Activated CD8-positive, alpha-beta memory T cell treated with anti-CD3 and anti-CD28 coated beads, Interleukin-2, amount 10 ng/mL, durations not matched to agents 7 days and 5 days (primary cell): ENCODE measurements at regions not wholly inside any gene's neighbourhood (a gene's known extent, or its start where the extent isn't known, plus 50 kb on each side); places are given as distances from the start of the nearest gene placed in this dataset.

ENCODE experiments used
- ATAC-seq: fragments of 150-1000 bp; cut with Tn5 transposase; one replicate; pipeline ENCODE4 v1.10.0; 2021; ENCODE audit warnings: moderate library complexity
- CTCF ChIA-PET: fragments of 350-600 bp; sonication (Branson Sonifier 250); formaldehyde crosslinking; loops from one replicate; lab custom pipeline; 2021; ENCODE audit warnings: antibody characterized with exemption; lab: Charles Lee
- DNase-seq: peaks from one replicate; pipeline ENCODE4 v3.0.0-alpha.2; 2020
- H3K27ac Mint-ChIP-seq: one replicate; pipeline ENCODE4 v1.8.0; 2021; ENCODE audit warnings: mild to moderate bottlenecking, mixed read lengths
- H3K27me3 Mint-ChIP-seq: one replicate; pipeline ENCODE4 v1.8.0; 2021; ENCODE audit warnings: mixed read lengths
- H3K36me3 Mint-ChIP-seq: one replicate; pipeline ENCODE4 v1.8.0; 2021; ENCODE audit warnings: mild to moderate bottlenecking, mixed read lengths
- H3K4me1 Mint-ChIP-seq: one replicate; pipeline ENCODE4 v1.8.0; 2021; ENCODE audit warnings: mixed read lengths
- H3K4me3 Mint-ChIP-seq: one replicate; pipeline ENCODE4 v1.8.0; 2021; ENCODE audit warnings: mild to moderate bottlenecking, moderate library complexity, mixed read lengths
- H3K9me3 Mint-ChIP-seq: one replicate; pipeline ENCODE4 v1.8.0; 2022; ENCODE audit warnings: low read depth, mixed read lengths

- ATAC-seq (no peak), DNase-seq (no peak)
- CTCF ChIA-PET: no interaction called here
- no peaks in the 10 kb centered on the region for H3K36me3 Mint-ChIP-seq
- H3K9me3 Mint-ChIP-seq: no peaks in the 10 kb centered on the region
- H3K27me3 Mint-ChIP-seq: no peaks in the 10 kb centered on the region
- no peak overlapping the region for H3K4me3 Mint-ChIP-seq
- no peaks in the 10 kb centered on the region for H3K4me1 Mint-ChIP-seq
- no peak overlapping the region for H3K27ac Mint-ChIP-seq
Observed at GRCh38 chr22:49148895-49149418, 678.7 kb downstream of the BRD1 start.

- H3K9me3 Mint-ChIP-seq: no peaks in the 10 kb centered on the region
- H3K4me1 Mint-ChIP-seq: no peaks in the 10 kb centered on the region
- H3K27me3 Mint-ChIP-seq: no peaks in the 10 kb centered on the region
- CTCF ChIA-PET: no interaction called here
- DNase-seq: no peak
- H3K27ac Mint-ChIP-seq: no peak overlapping the region
- no peak for ATAC-seq
- no peaks in the 10 kb centered on the region for H3K36me3 Mint-ChIP-seq
- H3K4me3 Mint-ChIP-seq: no peak overlapping the region
Observed at GRCh38 chr22:49147617-49148175, 680.0 kb downstream of the BRD1 start.

- no peaks in the 10 kb centered on the region for H3K36me3 Mint-ChIP-seq
- H3K27ac Mint-ChIP-seq: no peak overlapping the region
- DNase-seq (no peak), ATAC-seq (no peak)
- H3K4me1 Mint-ChIP-seq: no peaks in the 10 kb centered on the region
- H3K4me3 Mint-ChIP-seq: no peak overlapping the region
- no peaks in the 10 kb centered on the region for H3K27me3 Mint-ChIP-seq
- no peaks in the 10 kb centered on the region for H3K9me3 Mint-ChIP-seq
- CTCF ChIA-PET: no interaction called here
Observed at GRCh38 chr22:49147171-49147570, 680.5 kb downstream of the BRD1 start.

DNA sequence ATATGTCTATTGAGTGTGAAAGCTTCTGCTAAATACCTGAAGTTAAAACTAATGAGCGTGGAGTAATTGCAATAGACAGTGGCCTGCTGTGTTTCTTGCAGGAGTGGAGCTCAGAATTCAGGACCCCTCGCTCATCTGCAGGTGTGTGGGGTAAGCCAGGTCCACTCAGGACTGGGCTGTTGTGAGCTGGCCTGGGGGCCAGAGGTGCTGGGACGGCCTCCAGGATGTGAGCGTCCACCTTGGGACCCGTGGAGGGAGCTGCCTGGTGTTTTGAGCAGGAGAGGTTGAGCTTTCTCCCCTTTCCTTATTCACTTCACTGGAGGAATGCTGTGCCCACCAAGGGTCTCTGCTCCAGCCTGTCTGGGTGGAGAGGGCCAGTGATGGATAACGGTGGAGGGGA lies 681.2 kb downstream of the BRD1 start:
- H3K9me3 Mint-ChIP-seq: no peaks in the 10 kb centered on the region
- H3K27me3 Mint-ChIP-seq: no peaks in the 10 kb centered on the region
- ATAC-seq (no peak), DNase-seq (no peak)
- CTCF ChIA-PET: no interaction called here
- H3K36me3 Mint-ChIP-seq: no peaks in the 10 kb centered on the region
- no peak overlapping the region for H3K4me3 Mint-ChIP-seq
- no peaks in the 10 kb centered on the region for H3K4me1 Mint-ChIP-seq
- no peak overlapping the region for H3K27ac Mint-ChIP-seq

GRCh38 chr22:49143812-49144211 lies 683.9 kb downstream of the BRD1 start:
- Mint-ChIP-seq H3K4me1 (no peaks in the 10 kb centered on the region), H3K4me3 (no peak overlapping the region), H3K27ac (no peak overlapping the region), H3K36me3 (no peaks in the 10 kb centered on the region), H3K9me3 (no peaks in the 10 kb centered on the region), H3K27me3 (no peaks in the 10 kb centered on the region)
- CTCF ChIA-PET: interaction anchor here (1.0 kb wide), 1 partner anchor 162 kb away, joined by 3 read pairs; no protein-coding TSS in a partner anchor
- ATAC-seq (no peak), DNase-seq (no peak)

DNA sequence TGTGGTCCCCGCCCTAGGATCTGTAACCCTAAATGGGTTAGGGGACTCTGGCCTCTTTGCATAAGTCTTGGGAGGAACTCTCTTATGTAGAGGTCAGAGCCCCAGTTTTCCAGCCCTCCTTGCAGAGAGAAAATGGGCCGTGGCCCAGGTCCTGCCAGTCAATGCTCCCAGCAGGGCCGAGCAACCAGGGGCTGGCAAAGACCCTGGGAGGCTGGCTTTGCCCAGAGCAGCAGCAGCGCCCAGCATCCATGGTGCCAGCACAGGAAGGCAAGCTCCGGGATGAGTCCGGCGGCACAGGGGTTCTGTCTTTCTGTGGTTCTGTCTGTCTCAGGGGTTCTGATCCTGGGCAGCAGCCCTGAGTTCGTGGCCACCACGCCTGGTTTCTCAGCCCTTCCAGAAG lies 684.8 kb downstream of the BRD1 start:
- CTCF ChIA-PET: no interaction called here
- no peak overlapping the region for H3K4me3 Mint-ChIP-seq
- H3K4me1 Mint-ChIP-seq: no peaks in the 10 kb centered on the region
- no peaks in the 10 kb centered on the region for H3K27me3 Mint-ChIP-seq
- ATAC-seq (no peak), DNase-seq (no peak)
- H3K27ac Mint-ChIP-seq: no peak overlapping the region
- H3K36me3 Mint-ChIP-seq: no peaks in the 10 kb centered on the region
- H3K9me3 Mint-ChIP-seq: no peaks in the 10 kb centered on the region

DNA sequence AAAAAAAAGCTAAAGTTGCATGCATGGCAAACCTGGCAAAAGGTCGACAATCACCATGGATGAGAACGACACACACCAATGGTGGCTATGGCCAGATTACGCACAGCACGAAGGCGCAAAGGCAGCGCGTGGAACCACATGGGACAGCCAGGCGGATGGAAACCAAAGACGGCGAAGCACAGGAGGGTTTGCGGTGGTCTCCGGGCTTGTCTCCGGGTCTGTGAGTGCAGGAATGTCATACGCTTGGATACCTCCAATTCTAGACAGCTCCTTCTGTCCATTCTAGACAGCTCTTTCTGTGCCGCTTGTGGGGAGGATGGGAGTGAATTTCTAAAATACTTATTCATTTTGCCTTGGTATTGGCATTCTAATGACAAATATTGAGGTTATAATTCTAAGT lies 685.4 kb downstream of the BRD1 start:
- DNase-seq (no peak), ATAC-seq (no peak)
- Mint-ChIP-seq H3K4me3 (no peak overlapping the region), H3K9me3 (no peaks in the 10 kb centered on the region), H3K4me1 (no peaks in the 10 kb centered on the region), H3K27ac (no peak overlapping the region), H3K27me3 (no peaks in the 10 kb centered on the region), H3K36me3 (no peaks in the 10 kb centered on the region)
- CTCF ChIA-PET: no interaction called here

- Mint-ChIP-seq H3K4me3 (no peak overlapping the region), H3K9me3 (no peaks in the 10 kb centered on the region), H3K4me1 (no peaks in the 10 kb centered on the region), H3K27me3 (no peaks in the 10 kb centered on the region), H3K27ac (no peak overlapping the region), H3K36me3 (no peaks in the 10 kb centered on the region)
- CTCF ChIA-PET: no interaction called here
- no peak for ATAC-seq
- DNase-seq: no peak
Observed at GRCh38 chr22:49141761-49142160, 685.9 kb downstream of the BRD1 start.

- ATAC-seq (no peak), DNase-seq (no peak)
- no peak overlapping the region for H3K27ac Mint-ChIP-seq
- no peaks in the 10 kb centered on the region for H3K9me3 Mint-ChIP-seq
- H3K36me3 Mint-ChIP-seq: no peaks in the 10 kb centered on the region
- CTCF ChIA-PET: no interaction called here
- H3K4me3 Mint-ChIP-seq: no peak overlapping the region
- H3K4me1 Mint-ChIP-seq: no peaks in the 10 kb centered on the region
- no peaks in the 10 kb centered on the region for H3K27me3 Mint-ChIP-seq
Observed at GRCh38 chr22:49140911-49141665, 686.6 kb downstream of the BRD1 start.

DNA sequence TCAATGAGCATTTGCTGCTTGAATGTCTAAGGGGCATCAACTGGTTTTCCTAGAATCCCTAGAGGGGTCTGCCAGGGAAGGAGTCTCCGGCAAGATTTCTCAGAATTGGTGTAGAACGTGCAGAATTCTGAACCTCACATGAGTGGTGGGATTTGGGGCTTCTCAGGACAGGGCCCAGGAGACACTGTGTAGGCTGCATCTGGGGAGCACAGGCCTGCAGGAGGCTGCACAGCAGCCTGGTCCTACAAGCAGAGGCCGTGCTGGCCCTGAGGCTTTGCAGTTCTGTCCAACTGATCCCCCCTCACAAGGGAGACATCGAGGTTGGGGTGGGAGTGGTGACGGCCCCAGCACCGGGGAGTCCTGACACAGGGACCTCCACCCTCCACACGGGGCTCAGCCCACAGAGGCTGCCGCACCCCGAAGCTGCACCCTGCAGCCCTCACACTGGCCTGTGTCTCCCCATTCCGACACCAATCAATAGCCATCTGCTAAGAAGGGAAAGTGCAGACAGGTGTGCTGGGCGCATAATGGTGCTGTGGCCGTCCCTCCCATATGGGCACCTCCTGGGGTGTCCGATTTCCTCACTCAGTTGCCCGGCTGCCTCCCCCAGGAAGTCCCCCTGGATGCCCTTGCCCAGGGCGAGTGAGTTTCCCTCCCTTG lies 688.1 kb downstream of the BRD1 start:
- Mint-ChIP-seq H3K4me3 (no peak overlapping the region), H3K4me1 (no peaks in the 10 kb centered on the region), H3K9me3 (no peaks in the 10 kb centered on the region), H3K27me3 (no peaks in the 10 kb centered on the region), H3K36me3 (no peaks in the 10 kb centered on the region), H3K27ac (no peak overlapping the region)
- DNase-seq: no peak
- ATAC-seq: no peak
- CTCF ChIA-PET: no interaction called here

DNA sequence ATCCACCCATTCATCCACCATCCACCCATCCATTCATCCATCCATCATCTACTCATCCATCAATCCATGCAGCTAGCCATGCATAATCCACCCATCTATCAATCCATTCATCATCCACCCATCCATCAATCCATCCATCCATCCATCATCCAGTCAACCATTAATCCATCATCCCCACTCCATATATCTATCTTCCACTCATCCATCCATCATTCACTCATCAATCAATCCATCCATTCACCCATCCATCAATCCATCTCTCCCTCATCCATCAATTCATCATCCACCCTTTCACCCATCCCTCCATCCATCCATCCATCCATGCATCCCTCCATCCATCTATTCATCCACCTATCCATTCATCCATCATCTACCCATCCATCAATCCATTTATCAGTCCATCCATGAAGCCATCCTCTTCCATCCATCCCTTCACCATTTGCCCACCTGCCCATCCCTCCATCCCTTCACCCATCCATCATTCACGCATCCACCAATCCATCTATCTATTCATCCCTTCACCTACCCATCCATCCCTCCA lies 689.4 kb downstream of the BRD1 start:
- no peaks in the 10 kb centered on the region for H3K36me3 Mint-ChIP-seq
- ATAC-seq (no peak), DNase-seq (no peak)
- H3K27ac Mint-ChIP-seq: no peak overlapping the region
- H3K4me3 Mint-ChIP-seq: no peak overlapping the region
- no peaks in the 10 kb centered on the region for H3K4me1 Mint-ChIP-seq
- no peaks in the 10 kb centered on the region for H3K27me3 Mint-ChIP-seq
- CTCF ChIA-PET: no interaction called here
- H3K9me3 Mint-ChIP-seq: no peaks in the 10 kb centered on the region

DNA sequence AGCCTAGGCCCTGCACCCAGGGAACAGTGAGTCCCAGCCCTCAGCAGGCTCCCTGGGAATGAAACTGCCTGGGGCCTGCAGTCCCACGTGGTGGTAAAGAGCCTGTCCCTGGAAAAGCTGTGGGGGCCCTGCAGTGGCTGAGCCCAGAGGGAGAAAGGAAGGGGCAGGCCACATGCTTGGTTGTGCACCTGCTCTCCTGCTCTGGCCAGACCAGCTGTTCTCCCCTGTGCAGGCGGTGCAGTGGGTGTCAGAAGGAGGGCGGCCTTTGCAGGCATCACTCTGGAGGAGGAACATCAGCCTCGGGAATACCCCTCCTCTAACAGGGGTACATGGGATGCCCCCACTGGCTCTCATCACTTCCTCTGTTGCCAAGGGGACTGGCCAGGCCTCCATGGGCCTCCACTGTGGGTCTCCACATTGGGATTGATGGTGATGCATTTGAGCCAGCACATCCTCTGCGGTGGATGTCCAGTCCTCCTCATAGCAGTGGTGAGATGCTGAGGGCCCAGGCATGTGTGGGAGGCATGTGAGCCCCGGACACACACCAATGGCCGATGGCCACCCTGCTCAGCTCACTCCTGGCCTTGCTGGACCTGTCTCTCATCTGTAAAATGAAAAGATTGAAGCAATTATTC lies 690.4 kb downstream of the BRD1 start:
- ATAC-seq (no peak), DNase-seq (no peak)
- CTCF ChIA-PET: no interaction called here
- no peak overlapping the region for H3K4me3 Mint-ChIP-seq
- no peaks in the 10 kb centered on the region for H3K27me3 Mint-ChIP-seq
- H3K4me1 Mint-ChIP-seq: no peaks in the 10 kb centered on the region
- H3K36me3 Mint-ChIP-seq: no peaks in the 10 kb centered on the region
- no peaks in the 10 kb centered on the region for H3K9me3 Mint-ChIP-seq
- no peak overlapping the region for H3K27ac Mint-ChIP-seq

- H3K4me1 Mint-ChIP-seq: no peaks in the 10 kb centered on the region
- DNase-seq (no peak), ATAC-seq (no peak)
- H3K36me3 Mint-ChIP-seq: no peaks in the 10 kb centered on the region
- CTCF ChIA-PET: no interaction called here
- no peaks in the 10 kb centered on the region for H3K27me3 Mint-ChIP-seq
- no peak overlapping the region for H3K27ac Mint-ChIP-seq
- H3K9me3 Mint-ChIP-seq: no peaks in the 10 kb centered on the region
- no peak overlapping the region for H3K4me3 Mint-ChIP-seq
Observed at GRCh38 chr22:49136816-49137180, 690.9 kb downstream of the BRD1 start.
